ENCODE measurements at regions not wholly inside any gene's neighbourhood (a gene's known extent, or its start where the extent isn't known, plus 50 kb on each side); places are given as distances from the start of the nearest gene placed in this dataset.
A peak's percentile ranks its signal among the peaks of the same experiment; 100 is the strongest.
"Not testable (repeated sequence)": the region's sequence is repeated elsewhere in the genome, so short reads cannot be mapped to it uniquely, and the experiment has no call there.

GRCh38 chr11:97908354-97908753, 1112.4 kb upstream of the CNTN5 start:
- Histone ChIP-seq H3K27me3 (ENCODE audit: control insufficient read depth, insufficient read depth, low read length) (no peaks in the 10 kb centered on the region), H3K4me3 (ENCODE audit: low read depth, low read length) (no peak overlapping the region), H3K36me3 (ENCODE audit: control insufficient read depth, insufficient read depth, low read length) (no peaks in the 10 kb centered on the region)
- TF ChIP-seq CTCF (IDR thresholded peaks at IDR 0.05; ENCODE audit: insufficient read depth, low read length, poor library complexity, severe bottlenecking), result no peak
- no peak for DNase-seq (ENCODE audit: low read depth)

- Histone ChIP-seq H3K36me3 (ENCODE audit: control insufficient read depth, insufficient read depth, low read length) (no peaks in the 10 kb centered on the region), H3K27me3 (ENCODE audit: control insufficient read depth, insufficient read depth, low read length) (no peaks in the 10 kb centered on the region), H3K4me3 (ENCODE audit: low read depth, low read length) (no peak overlapping the region)
- no peak for TF ChIP-seq CTCF (IDR thresholded peaks at IDR 0.05; ENCODE audit: insufficient read depth, low read length, poor library complexity, severe bottlenecking)
- DNase-seq (ENCODE audit: low read depth), result no peak
Measured at GRCh38 chr11:97909614-97910399, 1110.9 kb upstream of the CNTN5 start.

- Histone ChIP-seq H3K4me3 (ENCODE audit: low read depth, low read length) (no peak overlapping the region), H3K36me3 (ENCODE audit: control insufficient read depth, insufficient read depth, low read length) (no peaks in the 10 kb centered on the region), H3K27me3 (ENCODE audit: control insufficient read depth, insufficient read depth, low read length) (no peaks in the 10 kb centered on the region)
- TF ChIP-seq CTCF (IDR thresholded peaks at IDR 0.05; ENCODE audit: insufficient read depth, low read length, poor library complexity, severe bottlenecking), result no peak
- no peak for DNase-seq (ENCODE audit: low read depth)
Measured at GRCh38 chr11:97912629-97913028, 1108.1 kb upstream of the CNTN5 start.

GRCh38 chr11:97922933-97923332, 1097.8 kb upstream of the CNTN5 start:
- H3K36me3 ChIP-seq (ENCODE audit: control insufficient read depth, insufficient read depth, low read length); H3K27me3 ChIP-seq (ENCODE audit: control insufficient read depth, insufficient read depth, low read length); DNase-seq (ENCODE audit: low read depth); H3K4me3 ChIP-seq (ENCODE audit: low read depth, low read length): not testable (repeated sequence)

GRCh38 chr11:97934572-97935208, 1086.1 kb upstream of the CNTN5 start:
- DNase-seq (ENCODE audit: low read depth), result no peak
- Histone ChIP-seq H3K4me3 (ENCODE audit: low read depth, low read length) (no peak overlapping the region), H3K36me3 (ENCODE audit: control insufficient read depth, insufficient read depth, low read length) (no peaks in the 10 kb centered on the region), H3K27me3 (ENCODE audit: control insufficient read depth, insufficient read depth, low read length) (no peaks in the 10 kb centered on the region)
- no peak for TF ChIP-seq CTCF (IDR thresholded peaks at IDR 0.05; ENCODE audit: insufficient read depth, low read length, poor library complexity, severe bottlenecking)

- Histone ChIP-seq H3K4me3 (ENCODE audit: low read depth, low read length) (no peak overlapping the region), H3K27me3 (ENCODE audit: control insufficient read depth, insufficient read depth, low read length) (no peaks in the 10 kb centered on the region), H3K36me3 (ENCODE audit: control insufficient read depth, insufficient read depth, low read length) (no peaks in the 10 kb centered on the region)
- peak; percentile 14 for DNase-seq (ENCODE audit: low read depth)
- TF ChIP-seq CTCF (IDR thresholded peaks at IDR 0.05; ENCODE audit: insufficient read depth, low read length, poor library complexity, severe bottlenecking), result no peak
Measured at GRCh38 chr11:97937501-97937900, 1083.2 kb upstream of the CNTN5 start.
